RWPE2 (cell line): ENCODE measurements at regions not wholly inside any gene's neighbourhood (a gene's known extent, or its start where the extent isn't known, plus 50 kb on each side); places are given as distances from the start of the nearest gene placed in this dataset.

ENCODE experiments used
- ATAC-seq: fragments of 200-7000 bp; cut with Tn5 transposase; 3 replicates; pipeline ENCODE4 v1.9.1; 2021; ENCODE audit warnings: low read depth
- DNase-seq: peaks from one replicate; pipeline ENCODE4 v3.0.0-alpha.2; 2020; ENCODE audit warnings: low spot score
- H3K27ac ChIP-seq: fragments of 450-650 bp; 2 replicates; pipeline ENCODE4 v1.5.1; 2017; ENCODE audit warnings: mild to moderate bottlenecking; ENCODE audit not compliant: poor library complexity, severe bottlenecking
- H3K27me3 ChIP-seq: fragments of 250-450 bp; sonication (Bioruptor Pico); 2 replicates; pipeline ENCODE4 v1.5.1; 2021; ENCODE audit warnings: mild to moderate bottlenecking, moderate library complexity; ENCODE audit not compliant: insufficient read depth, poor library complexity, severe bottlenecking
- H3K36me3 ChIP-seq: fragments of 250-450 bp; sonication (Bioruptor Pico); 2 replicates; pipeline ENCODE4 v1.5.1; 2020; ENCODE audit warnings: low read depth, mild to moderate bottlenecking, moderate library complexity
- H3K4me1 ChIP-seq: fragments of 250-450 bp; sonication (Bioruptor Pico); 2 replicates; pipeline ENCODE4 v1.5.1; 2021; ENCODE audit warnings: mild to moderate bottlenecking, moderate library complexity; ENCODE audit not compliant: insufficient read depth, poor library complexity, severe bottlenecking
- H3K4me3 ChIP-seq: fragments of 250-450 bp; sonication (Bioruptor Pico); 2 replicates; pipeline ENCODE4 v1.5.1; 2021; ENCODE audit warnings: mild to moderate bottlenecking, moderate library complexity; ENCODE audit not compliant: severe bottlenecking
- H3K9me3 ChIP-seq: fragments of 250-450 bp; sonication (Bioruptor Pico); 2 replicates; pipeline ENCODE4 v1.5.1; 2021; ENCODE audit warnings: mild to moderate bottlenecking, moderate library complexity; ENCODE audit not compliant: severe bottlenecking
- TF ChIP-seq, protein P1 (sequence below): fragments of 450-650 bp; IDR thresholded peaks from one replicate; pipeline ENCODE4 v1.5.1; 2017; ENCODE audit warnings: mild to moderate bottlenecking, moderate library complexity; ENCODE audit not compliant: poor library complexity, severe bottlenecking

DNA sequence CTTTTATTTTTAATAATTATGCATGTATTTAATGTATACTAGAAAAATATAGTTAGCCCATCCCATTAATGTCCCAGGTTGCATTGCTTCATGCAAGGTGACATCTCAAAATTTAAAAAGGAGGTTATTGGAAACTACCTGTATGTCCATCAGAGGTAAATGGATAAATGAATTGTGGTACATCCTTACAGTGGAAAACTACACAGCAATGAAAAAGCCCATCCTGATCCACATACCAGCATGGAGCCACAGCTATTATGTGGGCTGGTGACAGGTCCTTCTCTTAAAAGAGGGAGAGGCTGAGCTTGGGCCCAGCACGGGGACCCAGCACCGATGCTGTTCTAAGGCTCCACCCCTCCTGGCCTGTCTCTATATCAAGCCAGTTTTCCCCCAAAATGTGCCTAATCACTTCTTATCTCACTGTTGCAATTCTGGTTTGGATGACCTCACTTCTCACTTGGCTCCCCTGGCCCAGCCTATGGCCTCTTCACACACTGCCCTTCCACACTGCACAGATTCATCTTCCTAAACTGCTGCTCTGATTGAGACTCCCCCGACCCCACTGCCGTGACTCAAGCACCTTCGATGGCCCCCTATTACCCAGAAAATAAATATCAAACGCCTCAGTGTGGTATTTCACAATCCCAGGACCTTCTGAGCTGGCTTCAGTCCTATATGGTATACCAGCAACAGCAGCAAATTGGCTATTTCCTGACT is 97.1 kb upstream of the NCOR2 start:
- no peak overlapping the region for H3K4me3 ChIP-seq
- DNase-seq (no peak), ATAC-seq (no peak)
- H3K27ac ChIP-seq = no peak overlapping the region
- H3K9me3 ChIP-seq = no peaks in the 10 kb centered on the region
- TF ChIP-seq, protein P1, sequence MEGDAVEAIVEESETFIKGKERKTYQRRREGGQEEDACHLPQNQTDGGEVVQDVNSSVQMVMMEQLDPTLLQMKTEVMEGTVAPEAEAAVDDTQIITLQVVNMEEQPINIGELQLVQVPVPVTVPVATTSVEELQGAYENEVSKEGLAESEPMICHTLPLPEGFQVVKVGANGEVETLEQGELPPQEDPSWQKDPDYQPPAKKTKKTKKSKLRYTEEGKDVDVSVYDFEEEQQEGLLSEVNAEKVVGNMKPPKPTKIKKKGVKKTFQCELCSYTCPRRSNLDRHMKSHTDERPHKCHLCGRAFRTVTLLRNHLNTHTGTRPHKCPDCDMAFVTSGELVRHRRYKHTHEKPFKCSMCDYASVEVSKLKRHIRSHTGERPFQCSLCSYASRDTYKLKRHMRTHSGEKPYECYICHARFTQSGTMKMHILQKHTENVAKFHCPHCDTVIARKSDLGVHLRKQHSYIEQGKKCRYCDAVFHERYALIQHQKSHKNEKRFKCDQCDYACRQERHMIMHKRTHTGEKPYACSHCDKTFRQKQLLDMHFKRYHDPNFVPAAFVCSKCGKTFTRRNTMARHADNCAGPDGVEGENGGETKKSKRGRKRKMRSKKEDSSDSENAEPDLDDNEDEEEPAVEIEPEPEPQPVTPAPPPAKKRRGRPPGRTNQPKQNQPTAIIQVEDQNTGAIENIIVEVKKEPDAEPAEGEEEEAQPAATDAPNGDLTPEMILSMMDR = no peak
- no peaks in the 10 kb centered on the region for H3K36me3 ChIP-seq
- H3K27me3 ChIP-seq = no peaks in the 10 kb centered on the region
- no peaks in the 10 kb centered on the region for H3K4me1 ChIP-seq

DNA sequence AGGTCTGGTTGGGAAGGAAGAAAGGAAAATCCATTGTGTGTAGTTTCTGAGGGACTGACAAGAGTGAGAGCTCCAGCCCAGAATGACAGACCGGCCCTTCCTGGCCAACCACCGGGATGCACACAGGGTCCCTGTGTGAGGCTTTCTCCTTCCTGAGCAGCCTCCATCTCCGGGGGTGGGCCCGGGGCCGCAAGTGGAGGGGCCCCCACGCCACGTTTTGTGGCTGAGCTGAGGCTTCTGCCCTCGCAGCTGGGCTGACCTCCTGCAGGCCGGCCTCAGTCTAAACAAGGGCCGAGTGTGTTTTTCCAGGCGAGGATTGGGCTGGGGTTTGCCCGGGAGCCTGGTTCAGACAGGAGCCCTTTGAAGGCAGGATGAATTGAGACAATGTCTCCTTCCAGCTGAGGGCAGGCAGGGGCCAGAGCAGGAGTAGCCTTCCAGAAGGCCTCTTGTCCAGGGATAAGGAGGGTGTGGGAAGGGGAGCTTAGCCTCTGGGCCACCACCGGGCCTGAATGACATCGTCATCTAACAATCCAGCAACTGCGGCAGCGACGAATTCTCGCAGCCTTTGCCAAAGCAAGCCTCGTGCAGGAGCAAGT is 96.5 kb upstream of the NCOR2 start:
- H3K4me1 ChIP-seq = no peaks in the 10 kb centered on the region
- no peak overlapping the region for H3K4me3 ChIP-seq
- no peak overlapping the region for H3K27ac ChIP-seq
- no peaks in the 10 kb centered on the region for H3K9me3 ChIP-seq
- DNase-seq (no peak), ATAC-seq (no peak)
- H3K27me3 ChIP-seq = no peaks in the 10 kb centered on the region
- no peaks in the 10 kb centered on the region for H3K36me3 ChIP-seq
- TF ChIP-seq, protein P1 = no peak

DNA sequence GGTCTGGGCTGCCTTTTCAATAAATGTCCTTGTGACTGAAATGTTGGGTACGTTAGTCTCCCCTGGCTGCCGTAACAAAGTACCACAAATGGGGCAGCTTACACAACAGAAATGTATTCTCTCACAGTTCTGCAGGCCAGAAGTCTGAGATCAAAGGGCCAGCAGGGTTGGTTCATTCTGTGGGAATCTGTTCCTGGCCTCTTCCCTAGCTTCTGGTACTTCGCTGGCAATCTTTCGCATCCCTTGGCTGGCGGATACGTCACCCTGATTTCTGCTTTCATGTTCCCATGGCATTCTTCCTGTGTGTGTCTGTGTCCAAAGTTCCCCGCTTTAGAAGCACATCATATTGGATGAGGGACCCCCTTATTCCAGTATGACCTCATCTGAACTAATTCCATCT is 95.8 kb upstream of the NCOR2 start:
- no peaks in the 10 kb centered on the region for H3K36me3 ChIP-seq
- no peak overlapping the region for H3K27ac ChIP-seq
- H3K4me3 ChIP-seq = no peak overlapping the region
- H3K4me1 ChIP-seq = no peaks in the 10 kb centered on the region
- no peaks in the 10 kb centered on the region for H3K27me3 ChIP-seq
- H3K9me3 ChIP-seq = no peaks in the 10 kb centered on the region
- TF ChIP-seq, protein P1 = no peak
- no peak for DNase-seq
- ATAC-seq = no peak

DNA sequence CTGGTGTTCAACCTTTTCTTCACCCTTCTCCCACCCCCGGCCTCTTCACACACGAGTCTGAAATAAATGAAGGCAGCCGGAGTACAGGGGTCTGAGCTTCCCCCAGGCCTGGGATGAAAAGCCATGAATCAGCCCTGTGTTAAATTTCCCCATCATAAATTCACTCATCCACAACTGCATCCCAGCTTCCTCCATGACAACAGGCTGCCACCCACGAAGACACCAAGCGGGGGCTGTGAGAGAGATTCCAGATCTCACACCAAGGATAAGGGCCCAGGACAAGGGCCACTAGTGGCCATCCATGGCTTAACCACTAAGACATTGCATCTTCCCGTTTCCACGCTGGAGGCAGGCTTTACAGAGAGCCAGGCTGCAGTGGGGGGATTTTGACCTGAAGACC is 93.9 kb upstream of the NCOR2 start:
- Histone ChIP-seq H3K4me1 (no peaks in the 10 kb centered on the region), H3K9me3 (no peaks in the 10 kb centered on the region), H3K36me3 (no peaks in the 10 kb centered on the region), H3K4me3 (no peak overlapping the region), H3K27me3 (no peaks in the 10 kb centered on the region), H3K27ac (no peak overlapping the region)
- DNase-seq (no peak), ATAC-seq (no peak)
- TF ChIP-seq, protein P1 = no peak

DNA sequence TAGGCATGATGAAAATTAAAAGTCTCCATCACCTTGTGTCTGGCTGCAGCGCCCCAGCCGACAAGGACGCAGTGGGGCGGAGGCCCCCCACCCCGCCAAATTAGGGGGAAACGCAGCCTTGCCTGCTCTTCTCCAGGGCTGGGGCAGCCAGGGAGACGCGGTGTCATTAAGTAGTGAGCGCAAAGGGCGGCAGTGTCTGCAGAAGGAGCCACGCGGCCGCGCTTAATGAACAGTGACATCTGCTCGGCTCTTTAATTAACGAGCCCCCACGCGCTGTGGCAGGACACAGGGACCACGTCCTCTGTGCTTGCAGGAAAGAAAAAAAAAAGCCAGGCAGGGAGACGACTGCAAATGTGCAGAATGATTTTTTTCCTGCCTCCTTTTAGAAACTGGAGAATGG is 93.4 kb upstream of the NCOR2 start:
- H3K27ac ChIP-seq = no peak overlapping the region
- no peaks in the 10 kb centered on the region for H3K36me3 ChIP-seq
- no peaks in the 10 kb centered on the region for H3K4me1 ChIP-seq
- TF ChIP-seq, protein P1 = no peak
- ATAC-seq (no peak), DNase-seq (no peak)
- H3K4me3 ChIP-seq = no peak overlapping the region
- no peaks in the 10 kb centered on the region for H3K9me3 ChIP-seq
- no peaks in the 10 kb centered on the region for H3K27me3 ChIP-seq
